ENCODE measurements at regions not wholly inside any gene's neighbourhood (a gene's known extent, or its start where the extent isn't known, plus 50 kb on each side); places are given as distances from the start of the nearest gene placed in this dataset.
"Not testable (repeated sequence)": the region's sequence is repeated elsewhere in the genome, so short reads cannot be mapped to it uniquely, and the experiment has no call there.

DNA sequence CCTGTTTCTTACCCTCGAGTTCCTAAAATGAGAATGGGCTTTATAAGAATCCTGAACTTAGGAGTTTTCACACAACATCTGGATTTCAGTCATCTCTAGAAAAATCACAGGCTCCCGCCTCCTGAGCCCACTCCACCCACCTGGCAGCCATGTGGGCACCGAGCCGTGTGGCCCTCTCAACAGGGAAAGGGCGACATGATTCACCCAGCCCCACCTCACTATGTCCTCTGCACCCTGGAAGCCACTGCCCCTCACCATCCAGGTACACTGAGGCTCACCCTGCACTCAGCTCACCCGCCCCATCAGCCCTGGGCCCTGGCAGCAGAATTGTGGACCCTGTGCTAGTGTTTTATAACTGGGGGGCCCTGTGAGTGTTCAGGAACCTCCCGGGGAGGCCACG lies 101.5 kb downstream of the SHANK2 start:
- no peak for DNase-seq

DNA sequence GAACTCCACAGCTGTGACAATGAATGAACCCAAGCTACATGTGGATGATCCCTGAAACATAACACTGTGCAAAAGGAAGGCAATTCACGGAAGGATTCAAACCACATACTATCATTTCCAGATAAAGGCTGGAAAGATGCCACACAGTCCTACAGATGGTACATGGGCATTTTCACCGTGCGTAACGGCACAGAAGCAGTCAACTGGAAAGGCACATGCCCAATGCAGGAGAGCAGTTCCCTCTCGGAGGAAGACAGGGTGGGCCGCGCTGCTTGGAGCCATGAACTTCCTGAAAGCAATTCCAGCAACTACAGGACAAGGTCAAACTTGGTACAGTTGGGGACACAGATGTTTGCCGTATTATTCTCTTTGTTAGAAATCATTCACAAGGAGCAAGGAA lies 103.7 kb downstream of the SHANK2 start:
- DNase-seq, result no peak

DNA sequence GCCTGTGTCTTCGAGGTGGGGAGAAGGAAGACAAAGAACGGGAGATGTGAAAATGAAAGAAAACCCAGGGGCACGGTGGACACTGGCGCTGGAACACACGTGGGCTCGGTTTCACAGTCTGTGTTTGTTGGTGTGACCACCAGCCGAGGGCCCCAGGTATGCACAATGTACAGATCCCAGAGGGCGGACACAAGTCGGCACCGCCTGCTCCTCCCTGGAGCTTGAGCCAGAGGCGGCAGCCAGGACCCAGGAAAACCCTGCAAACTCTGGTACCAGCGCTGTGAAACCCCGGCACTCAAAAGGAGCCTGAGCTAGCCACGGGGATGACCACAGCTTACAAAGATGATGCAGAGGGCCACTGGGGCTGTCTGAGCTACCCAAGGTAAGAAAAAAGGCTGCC lies 105.0 kb downstream of the SHANK2 start:
- DNase-seq, result no peak

DNA sequence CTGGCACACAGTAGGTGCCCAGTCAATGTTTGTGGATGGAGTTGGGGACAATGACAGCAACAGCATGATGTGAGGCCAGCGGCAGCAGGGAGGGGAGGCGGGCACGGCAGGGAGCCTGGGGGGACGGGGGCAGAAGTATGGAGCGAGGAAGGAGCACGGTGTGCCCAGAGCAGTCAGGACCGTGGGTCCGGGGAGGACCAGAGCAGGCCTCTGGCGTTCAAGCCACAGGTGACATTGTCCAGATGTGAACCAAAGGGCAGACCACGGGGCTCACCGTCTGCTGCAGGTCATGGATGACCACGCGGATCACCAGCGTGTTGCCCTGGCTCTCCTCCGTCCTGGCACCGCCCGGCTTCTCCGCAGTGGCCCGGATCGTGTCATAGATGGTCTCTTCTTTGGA lies 105.5 kb downstream of the SHANK2 start:
- no peak for DNase-seq

DNA sequence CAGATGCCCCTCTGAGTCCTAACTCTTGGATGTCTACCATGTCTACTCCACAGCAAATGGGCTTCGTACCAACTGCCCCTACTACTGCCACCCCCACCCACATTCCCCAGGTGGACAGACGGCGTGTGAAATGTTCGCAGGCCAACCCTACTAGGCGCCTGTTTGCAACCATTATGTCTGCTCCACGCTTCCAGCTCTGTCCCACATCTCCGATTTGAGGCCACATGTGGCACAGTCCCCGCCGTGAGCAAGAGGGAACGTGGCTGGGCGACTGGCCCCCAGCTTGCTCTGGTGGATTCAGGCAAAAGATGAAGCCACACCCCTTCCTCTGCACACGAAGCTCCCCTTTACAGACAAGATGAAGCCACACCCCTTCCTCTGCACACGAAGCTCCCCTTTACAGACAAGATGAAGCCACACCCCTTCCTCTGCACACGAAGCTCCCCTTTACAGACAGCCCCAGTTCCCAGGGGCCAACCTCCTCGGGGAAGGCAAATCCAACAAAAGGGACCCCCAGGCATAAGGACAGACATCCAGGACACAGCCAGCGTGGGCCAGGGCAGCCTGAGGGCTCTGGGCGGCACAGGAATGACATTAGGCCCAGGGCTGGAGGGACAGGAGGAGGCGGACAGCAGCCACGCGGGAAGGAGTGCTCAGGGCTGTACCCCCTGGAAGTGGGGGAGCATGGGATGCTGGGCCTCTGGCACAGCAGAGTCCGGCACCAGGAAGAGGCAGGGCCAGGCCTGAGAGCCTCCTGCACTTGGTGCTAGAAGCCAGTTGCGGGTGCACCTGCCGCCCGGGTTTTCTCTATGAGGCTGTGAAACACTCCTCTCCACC lies 106.2 kb downstream of the SHANK2 start:
- DNase-seq, result no peak

DNA sequence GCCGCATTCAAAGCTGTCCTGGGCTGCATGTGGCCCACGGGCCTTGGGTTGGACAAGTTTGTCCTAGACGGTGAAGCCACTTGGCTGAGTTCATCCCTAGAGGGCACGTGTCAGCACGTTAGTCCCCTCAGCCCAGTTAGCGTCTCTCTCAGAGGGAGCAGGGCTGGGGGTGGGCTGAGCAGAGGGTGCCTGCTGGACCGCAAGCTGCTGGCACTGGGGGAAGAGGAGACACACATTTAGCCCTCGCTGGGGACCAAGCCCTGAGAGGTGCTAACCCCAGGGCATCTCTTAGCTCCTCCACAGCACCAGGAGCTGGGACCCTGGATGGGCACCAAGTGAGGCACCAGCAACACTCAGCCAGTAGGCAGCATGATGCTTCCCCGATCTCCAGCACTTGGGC lies 107.0 kb downstream of the SHANK2 start:
- DNase-seq, result no peak

DNA sequence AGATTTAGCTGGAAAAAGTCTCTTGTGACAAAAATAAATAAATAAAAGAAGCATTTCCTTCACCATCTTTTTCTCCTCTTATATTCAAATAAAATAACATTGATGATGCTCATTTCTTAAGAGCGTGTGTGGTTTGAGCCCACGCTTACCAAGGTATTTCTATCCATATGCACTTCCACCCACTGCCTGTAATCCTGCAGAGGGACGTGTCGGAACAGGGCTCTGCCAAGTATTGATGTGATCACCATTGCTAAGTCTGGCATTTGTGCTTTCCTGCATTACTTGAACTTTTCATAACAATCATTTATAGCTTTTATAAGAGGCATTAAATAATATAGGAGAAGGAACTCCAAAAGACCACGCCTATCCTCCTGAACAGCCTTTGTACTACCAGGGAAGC lies 107.6 kb downstream of the SHANK2 start:
- DNase-seq, result no peak

DNA sequence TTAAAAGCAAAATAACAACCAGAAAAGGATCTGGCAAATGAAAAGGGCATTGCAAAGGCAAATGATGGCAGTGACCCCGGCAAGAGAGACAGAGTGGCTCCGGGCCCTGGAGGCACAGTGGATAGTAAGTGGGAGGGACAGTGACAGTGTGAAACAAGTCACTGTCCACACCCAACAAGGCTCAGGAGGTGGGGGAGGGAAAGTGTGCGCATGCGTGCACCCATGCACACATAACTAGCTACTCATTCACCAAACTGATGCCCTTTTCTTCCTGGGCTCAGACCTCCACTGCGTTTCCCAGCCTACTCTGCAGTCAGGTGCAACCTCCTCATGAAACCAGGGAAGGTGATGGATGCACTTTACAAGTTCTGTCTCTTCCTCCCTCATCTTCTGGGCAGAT lies 108.4 kb downstream of the SHANK2 start:
- DNase-seq, result no peak

DNA sequence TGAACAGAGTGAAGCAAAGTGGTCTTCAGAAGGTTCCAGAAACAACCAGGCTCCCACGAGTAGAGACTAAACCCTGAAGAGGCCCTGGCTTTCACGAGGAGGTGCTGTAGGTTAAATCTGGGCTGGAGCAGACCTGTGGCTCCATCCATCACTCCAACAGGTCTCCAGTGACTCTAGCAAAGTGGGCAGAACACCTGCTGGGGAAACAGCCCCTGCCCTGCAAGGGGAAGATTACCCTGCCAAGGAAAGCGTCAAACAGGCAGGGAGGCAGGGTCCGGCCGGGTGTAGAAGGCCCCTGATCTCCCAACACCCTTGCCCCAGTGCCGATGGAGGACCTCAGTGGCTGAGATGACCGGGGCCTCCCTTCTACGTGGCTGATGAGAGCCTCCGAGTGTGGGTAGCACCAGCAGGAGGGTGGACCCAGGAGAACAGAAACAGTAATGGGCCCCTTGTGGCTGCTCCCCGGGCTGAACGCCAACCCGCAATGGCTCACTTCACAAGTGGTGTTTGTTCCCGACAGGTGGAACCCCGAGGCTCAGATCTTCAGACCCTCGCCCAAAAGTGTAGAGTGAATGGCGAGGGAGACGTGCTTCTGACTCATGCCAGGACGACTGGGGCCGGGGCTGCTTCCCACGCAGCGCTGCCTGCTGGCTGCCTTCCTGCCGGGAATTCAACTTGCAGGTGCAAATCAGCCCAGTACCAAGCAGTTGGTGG lies 112.0 kb downstream of the SHANK2 start:
- DNase-seq, result no peak

DNA sequence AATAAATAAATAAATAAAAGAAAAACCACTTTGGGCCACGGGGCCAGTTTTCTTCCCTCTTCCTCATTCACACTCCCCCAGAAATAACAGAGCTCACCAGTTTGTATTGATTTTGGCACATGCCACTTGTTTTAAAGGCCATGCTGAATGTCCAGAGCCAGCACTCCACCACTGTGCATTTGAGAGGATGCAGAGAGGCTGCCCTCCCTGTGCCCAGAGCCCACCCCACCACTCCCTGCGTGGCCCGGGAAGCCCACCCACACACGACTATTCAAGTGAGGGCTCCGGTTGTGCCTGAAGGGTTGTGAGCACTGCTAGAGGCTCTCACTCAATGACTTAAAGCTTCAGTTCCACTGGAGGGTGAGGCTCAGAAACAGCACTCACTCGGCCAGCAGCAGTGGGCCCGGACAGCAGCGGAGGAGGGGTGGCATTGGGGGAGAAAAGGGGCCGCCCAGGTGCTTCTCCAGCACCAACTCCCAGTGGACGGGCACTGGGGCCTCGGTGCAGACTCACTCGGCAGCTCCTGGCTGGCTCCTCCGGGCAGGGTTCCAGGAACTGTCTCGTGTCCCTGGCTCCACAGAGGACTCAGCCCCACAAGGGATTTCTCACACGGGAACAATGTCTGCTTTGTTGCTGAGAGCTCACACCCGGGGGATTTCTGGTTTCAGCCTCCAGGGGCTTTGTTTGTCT lies 112.7 kb downstream of the SHANK2 start:
- DNase-seq, result no peak

DNA sequence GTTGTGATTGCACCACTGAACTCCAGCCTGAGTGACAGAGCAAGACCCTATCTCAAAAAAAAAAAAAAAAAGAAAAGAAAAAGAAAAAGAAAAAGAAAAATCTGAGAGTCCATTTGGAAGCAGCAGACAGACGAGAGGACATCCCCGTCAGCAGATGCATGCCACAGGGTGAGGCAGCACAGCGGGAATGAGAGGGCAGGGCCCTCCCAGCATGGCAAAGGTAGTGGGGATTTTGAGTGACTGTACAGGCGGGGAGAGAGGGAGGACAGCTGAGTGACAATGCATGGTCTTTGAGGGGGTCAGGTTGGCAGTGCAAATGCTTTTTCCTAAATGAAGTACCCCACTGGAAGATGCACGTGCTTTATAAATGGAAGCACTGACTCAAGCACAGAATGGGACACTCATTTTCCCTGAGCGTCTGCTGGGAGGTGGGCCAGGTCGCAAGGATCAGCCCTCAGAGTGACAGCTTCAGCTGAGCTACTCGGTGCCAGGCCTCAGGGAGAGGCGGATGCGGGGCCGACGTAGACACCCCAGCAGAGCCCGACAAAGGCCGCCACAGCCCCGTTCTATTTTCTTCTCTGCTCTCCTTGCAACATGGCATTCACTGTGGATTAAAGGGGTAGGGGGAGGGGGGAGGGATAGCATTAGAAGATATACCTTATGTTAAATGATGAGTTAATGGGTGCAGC lies 113.5 kb downstream of the SHANK2 start:
- DNase-seq, result no peak

DNA sequence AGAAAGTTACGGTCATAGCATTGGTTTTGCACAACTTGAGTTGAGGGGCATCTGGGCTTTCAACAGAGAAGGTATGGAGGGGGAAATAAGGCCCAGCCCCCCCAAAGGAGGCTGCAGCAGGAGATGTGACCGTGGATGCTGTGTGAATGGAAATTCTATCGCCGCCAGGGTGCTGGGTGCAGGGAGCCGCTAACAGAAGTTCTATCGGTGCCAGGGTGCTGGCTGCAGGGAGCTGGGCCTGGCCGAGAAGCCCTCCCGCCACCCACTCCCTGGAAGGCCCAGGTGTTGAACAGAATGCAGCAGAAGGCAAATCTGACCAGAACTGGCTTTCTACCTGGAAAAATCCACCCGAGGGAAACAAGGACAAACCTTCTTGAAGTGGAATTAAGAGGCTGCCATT lies 115.0 kb downstream of the SHANK2 start:
- DNase-seq, result no peak

DNA sequence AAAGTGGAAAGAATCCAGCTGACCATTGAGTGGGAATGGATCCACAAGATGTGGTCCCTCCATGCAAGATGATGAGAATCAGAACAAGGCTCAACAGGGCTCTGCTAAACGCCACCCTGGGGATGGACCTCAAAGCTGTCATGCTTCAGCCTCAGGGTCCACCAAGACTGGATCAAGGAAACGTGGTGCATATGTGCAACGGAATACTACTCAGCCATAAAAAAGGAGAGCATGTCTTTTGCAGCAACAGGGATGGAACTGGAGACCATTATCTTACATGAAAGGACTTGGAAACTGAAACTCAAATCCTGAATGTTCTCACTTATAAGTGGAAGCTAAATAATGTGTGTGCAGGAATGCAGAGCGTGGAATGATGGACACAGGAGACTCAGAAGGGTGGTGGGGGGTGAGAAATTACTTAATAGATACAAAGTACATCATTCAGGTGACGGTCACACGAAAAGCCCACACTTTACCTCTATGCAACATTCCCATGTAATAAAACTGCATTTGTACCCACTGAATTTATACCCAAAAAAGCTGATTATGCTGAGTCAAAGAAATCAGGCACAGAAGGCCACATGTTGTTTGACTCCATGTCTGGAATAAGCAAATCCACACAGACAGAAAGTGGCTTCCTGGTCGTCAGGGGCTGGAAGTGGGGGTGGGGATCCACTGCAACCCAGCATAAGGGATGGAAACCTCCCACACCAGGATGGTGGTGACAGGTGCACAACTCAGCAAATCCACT lies 116.1 kb downstream of the SHANK2 start:
- no peak for DNase-seq

DNA sequence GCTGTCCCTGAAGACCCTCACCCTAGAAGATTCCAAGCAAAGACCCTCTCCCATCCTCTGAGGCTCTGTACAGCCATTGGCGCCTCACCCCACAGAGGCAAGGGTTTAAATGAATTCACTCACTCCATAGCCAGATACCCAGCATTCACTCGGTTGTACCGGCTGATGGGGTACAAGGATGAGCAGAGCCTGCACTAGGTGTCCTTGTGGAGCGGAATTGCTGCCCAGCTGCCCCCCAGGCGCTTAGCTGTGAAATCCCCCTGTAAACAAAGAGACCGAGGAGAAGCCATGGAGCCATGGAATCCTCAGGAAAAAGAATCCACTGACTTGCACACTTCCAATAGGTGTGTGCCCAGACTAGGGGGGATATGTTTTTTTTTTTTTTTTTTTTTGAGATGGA lies 117.3 kb downstream of the SHANK2 start:
- no peak for DNase-seq

DNA sequence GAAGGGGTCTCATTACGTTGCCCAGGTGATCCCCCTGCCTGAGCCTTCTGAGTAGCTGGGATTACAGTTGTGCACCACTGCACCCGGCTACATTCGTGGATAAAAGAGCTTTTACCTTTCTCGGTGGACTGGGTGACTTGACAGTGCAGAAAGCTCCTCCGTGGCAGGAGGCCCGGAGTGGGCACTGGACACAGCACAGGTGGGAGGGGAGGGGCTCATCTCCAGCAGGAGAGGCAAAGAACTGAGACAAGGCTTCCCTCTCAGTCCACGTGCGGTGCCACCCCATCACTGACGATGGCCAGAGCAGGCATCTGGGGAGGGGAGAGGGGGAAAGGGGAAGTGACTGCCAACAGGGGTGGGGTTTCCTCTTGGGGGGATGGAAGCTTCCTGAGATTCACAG lies 118.4 kb downstream of the SHANK2 start:
- no peak for DNase-seq

DNA sequence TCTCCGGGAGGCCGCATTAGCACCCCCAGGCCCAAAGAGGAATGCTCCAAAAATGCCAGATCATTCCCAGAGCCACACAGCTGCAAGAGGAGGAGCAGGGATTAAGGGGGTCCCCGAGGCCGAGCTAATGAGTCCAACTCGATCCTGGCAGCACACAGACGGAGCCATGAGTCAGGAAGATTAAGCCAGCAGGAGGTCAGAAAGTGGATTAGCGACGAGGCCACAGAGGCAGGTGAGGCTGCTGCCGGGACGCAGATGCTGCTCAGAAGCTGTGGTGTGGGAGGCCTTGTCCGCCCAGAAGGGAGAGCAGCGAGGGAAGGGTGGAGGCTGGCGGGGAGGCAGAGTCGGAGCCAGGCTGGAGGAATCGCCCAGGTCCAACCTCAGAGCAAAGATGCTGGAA lies 120.5 kb downstream of the SHANK2 start:
- DNase-seq, result peak; percentile 57

DNA sequence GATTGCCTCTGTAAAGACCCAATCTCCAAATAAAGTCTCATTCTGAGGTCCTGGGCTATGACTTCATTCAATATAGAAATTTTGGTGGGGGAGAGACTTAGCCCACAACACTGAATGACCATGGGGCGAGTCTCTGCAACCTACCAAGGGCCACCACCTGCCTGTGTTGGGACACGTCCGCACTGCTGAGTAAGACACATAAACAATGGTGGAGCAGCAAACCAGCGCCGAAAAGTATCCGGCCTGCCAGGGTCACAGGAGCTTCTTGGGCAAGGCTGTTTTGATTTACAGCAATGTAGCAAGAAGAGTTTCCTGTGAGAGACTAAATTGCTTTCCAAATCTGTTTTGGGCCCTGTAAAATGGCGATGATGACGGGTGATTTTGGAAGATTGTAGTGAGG lies 122.3 kb downstream of the SHANK2 start:
- DNase-seq, result no peak

DNA sequence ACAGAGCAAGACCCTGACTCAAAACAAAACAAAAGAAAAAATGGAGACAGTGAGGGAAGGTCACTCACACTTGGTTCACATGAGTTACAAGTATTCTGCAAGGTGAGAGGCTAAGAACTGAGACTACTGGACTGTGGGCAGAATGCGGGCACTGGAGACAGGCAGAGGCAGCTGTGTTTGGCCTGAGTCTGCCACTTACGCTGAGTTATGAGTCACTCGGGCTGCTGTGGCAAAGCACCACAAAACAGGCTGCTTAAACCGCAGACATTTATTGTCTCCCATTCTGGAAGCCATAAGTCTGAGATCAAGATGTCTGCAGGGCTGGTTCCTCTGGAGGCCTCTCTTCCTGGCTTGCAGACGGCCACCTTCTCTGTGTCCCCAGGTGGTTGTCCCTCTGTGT lies 122.8 kb downstream of the SHANK2 start:
- peak; percentile 45 for DNase-seq

DNA sequence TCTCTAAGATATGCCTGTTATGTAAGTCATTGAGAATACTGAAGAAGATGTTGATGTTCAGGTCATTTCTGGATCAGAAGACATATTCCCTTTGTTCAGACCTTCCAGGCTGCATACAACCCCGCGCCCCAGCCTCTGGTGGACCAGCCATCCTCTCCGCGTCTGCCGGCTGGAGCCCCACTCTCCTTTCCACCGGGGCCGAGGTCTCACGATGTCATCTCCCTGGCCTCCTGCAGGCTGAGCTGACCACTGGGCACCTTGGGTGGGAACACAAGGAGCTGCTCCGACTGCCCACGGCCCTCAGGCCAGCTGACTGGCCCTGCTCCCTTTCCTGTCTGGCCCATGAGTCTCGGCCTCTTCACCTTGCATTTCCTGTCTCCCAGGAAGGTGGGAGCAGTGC lies 124.6 kb downstream of the SHANK2 start:
- no peak for DNase-seq

DNA sequence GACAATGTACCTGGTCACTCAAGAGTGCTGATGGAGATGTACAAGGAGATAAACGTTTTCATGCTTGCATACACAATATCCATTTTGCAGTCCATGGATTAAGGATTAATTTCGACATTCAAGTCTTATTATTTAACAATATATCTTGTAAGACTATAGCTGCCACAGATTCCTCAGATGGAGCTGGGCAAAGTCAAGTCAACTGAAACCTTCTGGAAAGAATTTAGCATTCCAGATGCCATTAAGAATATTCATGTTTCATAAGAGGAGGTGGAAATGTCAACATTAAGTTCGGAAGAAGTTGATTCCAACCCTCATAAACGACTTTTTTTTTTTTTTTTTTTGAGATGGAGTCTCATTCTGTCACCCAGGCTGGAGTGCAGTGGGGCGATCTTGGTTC lies 126.0 kb downstream of the SHANK2 start:
- not testable (repeated sequence) for DNase-seq

DNA sequence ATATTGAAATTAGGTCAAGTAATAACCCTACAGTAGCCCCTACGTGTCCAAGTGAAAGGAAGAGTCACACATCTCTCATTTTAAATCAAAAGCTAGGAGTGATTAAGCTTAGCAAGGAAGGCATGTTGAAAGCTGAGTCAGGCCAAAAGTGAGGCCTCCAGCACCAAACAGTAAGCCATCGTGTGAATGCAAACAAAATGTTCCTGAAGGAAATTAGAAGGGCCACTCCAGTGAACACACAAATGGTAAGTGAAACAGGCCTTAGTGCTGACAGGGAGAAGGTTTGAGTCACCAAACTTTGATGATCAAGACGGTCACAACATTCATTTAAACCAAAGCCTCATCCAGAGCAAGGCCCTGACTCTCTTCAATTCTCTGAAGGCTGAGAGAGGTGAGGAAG lies 127.2 kb downstream of the SHANK2 start:
- no peak for DNase-seq

DNA sequence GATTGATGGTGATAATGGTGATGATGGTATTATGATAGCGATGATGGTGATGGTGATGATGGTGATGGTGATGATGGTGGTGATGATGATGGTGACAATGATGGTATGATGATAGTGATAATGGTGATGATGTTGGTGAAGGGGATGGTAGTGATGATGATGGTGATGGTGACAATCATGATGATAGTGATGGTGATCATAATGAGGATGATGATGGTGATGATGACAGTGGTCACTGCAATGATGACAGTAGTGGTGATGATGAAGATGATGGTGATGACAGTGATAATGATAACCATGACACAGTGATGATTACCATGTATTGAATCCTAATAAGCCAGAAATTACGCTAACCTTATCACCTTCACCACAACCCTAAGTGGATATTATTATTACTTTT lies 128.2 kb downstream of the SHANK2 start:
- DNase-seq, result no peak

DNA sequence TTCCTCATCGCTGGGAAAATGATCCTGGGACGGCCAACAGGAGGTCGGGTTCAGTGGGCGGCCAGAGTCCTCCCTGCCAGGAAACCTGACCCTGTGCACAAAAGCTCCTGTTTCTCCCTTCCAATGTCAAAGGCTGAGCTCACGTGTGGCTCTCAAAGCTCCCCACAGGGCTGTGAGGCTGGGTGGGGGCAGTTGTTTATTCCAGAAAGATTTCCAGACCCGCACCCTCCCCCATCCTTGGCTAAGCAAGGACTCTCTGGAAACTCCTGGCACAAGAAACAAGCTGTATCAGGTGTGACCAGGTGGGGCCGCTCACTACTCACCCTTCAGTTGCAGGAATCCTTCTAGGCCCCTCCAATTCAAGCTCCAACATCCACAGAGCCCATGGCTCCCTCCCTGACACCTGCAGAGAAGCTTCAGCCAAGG lies 131.9 kb downstream of the SHANK2 start:
- peak; percentile 35 for DNase-seq

Data from right hindlimb (tissue), 1 donor.